GDM1 (cell line): ENCODE measurements at regions not wholly inside any gene's neighbourhood (a gene's known extent, or its start where the extent isn't known, plus 50 kb on each side); places are given as distances from the start of the nearest gene placed in this dataset.

Experiments used
- DNase-seq: peaks from one replicate; lab custom pipeline; 2025; lab: John Stamatoyannopoulos, UW

DNA sequence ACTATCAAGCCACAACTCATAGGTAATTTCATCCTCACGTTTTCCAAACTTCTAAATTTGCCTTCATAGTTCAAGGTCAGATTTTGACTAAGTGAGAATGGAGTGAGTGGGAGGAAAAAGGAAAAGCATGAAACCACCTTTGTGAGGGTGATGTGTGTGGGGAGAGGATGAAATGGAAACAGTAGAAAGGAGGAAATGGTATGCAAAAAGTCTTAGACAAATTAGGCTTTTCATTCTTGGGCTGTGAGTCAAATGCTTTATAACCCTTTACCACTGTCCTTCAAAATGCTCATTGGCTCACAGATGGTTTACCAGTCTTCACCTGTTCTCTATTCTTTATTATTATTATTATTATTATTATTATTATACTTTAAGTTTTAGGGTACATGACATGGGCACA lies 127.2 kb downstream of the RAP2A start:
- no peak for DNase-seq

- no peak for DNase-seq
Observed at GRCh38 chr13:97562962-97563361, 129.0 kb downstream of the RAP2A start.

DNA sequence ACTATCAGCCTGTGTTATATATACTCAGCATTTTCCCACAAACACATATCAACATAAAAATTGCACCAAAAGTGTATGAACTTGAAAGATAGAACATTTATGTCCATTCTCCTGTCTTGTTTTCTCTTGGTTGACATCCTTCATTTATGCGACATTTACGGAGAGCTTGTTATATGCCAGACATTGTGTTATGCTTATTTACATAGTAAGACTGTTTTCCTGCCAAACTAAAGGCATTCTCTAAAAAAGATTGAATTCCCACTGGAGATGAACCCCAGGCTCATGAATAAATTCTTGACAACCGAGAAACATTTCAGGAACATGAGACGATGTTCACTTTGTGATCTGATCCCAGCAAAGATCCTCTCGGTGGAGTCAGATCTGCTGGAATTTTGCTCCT lies 131.0 kb downstream of the RAP2A start:
- no peak for DNase-seq

GRCh38 chr13:97565906-97566305 lies 131.9 kb downstream of the RAP2A start:
- no peak for DNase-seq

- DNase-seq: no peak
Observed at GRCh38 chr13:97566907-97567306, 132.9 kb downstream of the RAP2A start.

DNA sequence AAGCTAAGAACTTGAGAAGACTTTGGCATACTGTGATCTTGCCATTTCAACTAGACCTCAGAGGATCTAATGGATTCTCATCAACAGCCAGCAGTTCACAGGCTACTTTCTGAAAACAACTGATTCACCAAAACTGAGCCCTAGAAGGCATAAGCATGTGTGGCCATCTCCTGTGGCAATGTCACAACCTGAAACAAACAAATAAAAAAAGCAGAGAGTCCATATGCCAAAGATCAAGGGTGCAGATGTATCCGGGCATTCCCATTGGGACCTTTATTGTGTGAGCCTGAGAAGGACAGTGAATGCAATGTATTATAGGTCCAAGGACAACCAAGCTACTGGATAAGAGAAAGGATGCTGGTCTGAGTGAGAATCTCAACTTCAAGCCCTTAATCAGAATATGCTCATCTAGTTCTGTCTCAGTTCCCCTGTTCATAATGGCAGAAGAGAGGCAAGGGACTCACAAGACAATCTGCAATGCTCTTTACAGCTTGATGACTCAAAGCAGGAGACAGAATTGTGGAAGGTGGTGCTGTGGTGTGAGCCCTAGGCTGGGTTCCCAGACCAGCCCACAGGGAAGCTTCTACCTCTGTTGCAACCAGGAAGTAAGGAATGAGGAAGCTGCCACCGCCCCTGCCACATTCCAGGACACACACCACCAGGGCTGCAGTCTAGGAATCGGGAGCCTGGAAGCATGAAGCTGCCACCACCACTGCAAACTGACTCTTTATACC lies 133.7 kb downstream of the RAP2A start:
- DNase-seq: no peak

DNA sequence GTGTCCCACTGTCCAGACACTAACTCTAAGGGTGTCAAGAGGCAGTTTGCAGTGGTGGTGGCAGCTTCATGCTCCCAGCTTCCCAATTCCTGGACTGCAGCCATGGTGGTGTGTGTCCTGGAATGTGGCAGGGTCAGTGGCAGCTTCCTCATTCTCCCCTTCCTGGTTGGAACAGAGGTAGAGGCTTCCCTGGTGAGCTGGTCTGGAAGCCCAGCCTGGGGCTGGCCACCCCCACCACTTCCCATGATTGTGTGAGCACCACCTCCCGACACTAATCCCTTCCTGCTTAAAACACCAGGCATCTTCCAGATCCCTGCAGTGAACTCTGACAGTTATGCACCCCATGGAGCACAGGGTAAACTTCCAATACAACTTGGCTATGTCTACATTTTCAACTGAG lies 134.9 kb downstream of the RAP2A start:
- DNase-seq: no peak

DNA sequence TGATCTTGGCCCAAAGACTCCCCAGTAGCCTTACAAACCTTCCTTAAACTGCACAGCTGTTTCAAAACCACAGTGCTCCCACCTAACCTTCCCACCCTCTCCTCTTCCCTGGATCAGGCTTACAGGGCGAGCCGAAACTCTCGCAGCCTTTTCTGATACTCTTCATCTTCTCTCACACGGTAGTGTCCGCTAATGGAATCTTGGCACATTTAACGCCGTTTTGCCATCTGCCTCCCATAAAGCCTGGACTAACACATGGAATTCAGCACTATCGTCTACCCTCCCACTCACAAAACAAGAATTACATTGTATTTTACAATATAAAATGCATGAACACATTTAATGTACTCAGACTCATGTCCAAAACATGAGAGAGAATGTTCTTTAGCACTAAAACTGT lies 135.9 kb downstream of the RAP2A start:
- DNase-seq: no peak

- DNase-seq: no peak
Observed at GRCh38 chr13:97570442-97570841, 136.5 kb downstream of the RAP2A start.

- no peak for DNase-seq
Observed at GRCh38 chr13:97573011-97573410, 139.0 kb downstream of the RAP2A start.

- no peak for DNase-seq
Observed at GRCh38 chr13:97574926-97575325, 141.0 kb downstream of the RAP2A start.

GRCh38 chr13:97577026-97577425 lies 143.1 kb downstream of the RAP2A start:
- DNase-seq: no peak

DNA sequence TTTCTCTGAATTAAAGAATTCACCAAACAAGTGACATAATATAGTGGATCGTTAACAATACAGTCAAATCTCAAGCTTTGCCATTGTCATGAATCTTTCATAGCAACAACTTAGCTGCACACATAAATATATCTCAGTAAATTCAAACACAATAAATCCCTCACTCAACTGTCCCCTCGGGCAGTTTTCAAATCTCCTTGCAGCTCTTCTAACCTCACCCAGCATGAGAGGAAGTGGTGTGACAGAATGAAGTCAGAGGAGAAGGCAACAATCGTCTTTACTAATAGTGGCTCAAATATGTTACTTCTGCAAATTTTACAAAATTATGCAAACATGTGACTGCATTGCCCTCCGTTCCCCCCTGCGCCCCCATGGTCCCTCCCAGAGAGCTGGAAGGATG lies 148.2 kb downstream of the RAP2A start:
- no peak for DNase-seq

DNA sequence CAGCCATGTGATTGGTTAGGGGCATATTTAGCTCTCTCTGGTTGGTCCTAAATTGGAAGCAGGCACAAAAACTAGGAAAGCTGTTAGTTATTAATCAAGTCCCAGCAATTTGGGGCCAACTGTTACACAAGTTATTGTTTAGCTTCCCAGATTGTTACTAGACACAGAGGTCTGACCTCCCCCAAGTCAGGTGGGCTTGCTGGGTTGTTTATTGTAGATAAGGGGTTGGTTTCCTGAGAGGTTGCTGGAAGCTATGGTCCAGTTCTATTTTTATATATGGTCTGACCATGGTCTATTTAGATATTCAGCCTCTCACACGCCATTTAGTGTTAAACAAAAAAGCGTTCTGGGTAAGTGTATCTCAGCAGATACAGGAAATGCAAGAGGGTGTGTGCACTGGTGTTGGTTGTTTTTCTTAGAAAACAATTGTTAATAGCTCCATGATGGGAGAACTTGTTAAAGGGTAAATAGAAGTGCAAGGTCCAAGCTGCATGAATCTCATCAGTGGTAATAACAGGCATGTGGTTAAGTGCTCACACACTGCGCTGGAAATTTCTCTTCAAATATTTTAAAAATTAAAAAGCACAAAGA lies 150.0 kb downstream of the RAP2A start:
- no peak for DNase-seq

- DNase-seq: no peak
Observed at GRCh38 chr13:97586941-97587340, 153.0 kb downstream of the RAP2A start.

DNA sequence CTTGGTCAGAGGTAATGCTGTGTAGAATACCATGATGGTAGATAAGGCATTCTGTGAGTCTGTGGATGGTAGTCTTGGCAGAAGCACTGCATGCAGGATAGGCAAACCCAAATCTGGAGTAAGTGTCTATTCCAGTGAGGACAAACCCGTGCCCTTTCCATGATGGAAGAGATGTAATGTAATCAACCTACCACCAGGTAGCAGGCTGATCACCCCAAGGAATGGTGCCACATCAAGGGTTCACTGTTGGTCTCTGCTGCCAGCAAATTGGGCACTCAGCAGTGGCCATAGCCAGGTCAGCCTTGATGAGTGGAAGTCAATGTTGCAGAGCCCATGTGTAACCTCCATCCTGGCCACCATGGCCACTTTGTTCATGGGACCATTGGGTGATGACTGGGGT lies 155.0 kb downstream of the RAP2A start:
- no peak for DNase-seq

GRCh38 chr13:97600458-97601075 lies 166.6 kb downstream of the RAP2A start:
- no peak for DNase-seq

- DNase-seq: no peak
Observed at GRCh38 chr13:97615266-97615665, 181.3 kb downstream of the RAP2A start.

- DNase-seq: no peak
Observed at GRCh38 chr13:97616385-97616784, 182.4 kb downstream of the RAP2A start.

- no peak for DNase-seq
Observed at GRCh38 chr13:97621025-97621424, 187.1 kb downstream of the RAP2A start.

- no peak for DNase-seq
Observed at GRCh38 chr13:97621631-97622030, 187.7 kb downstream of the RAP2A start.

DNA sequence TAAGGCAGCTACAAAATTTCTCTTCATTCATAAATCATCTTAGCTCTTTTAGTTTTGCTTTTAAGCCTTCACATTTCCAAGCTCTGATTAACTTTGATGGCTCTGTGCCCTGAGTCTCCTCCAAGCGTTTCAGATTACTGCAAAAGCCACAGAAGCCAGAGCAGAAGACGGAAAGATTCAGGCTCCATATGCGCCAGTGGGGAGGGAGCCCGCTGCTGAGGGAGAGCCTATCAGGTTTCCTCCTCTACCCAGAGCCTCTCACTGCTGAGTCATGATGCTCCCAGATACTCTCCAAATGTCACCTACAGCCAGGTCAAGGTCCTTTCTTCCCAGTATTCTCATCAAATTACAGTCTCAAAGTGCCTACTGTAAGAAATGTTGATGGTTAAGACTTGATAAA lies 193.6 kb downstream of the RAP2A start:
- no peak for DNase-seq

- DNase-seq: no peak
Observed at GRCh38 chr13:97629601-97630272, 195.8 kb downstream of the RAP2A start.
